Small intestine (tissue), 7 donors: ENCODE measurements at regions not wholly inside any gene's neighbourhood (a gene's known extent, or its start where the extent isn't known, plus 50 kb on each side); places are given as distances from the start of the nearest gene placed in this dataset.

ENCODE experiments used
- DNase-seq, 2 donors: peaks; one replicate each; pipeline versions ENCODE4 v3.0.0 to v3.0.0-alpha.2; 2013
- FAIRE-seq: peaks from 2 replicates; lab custom pipeline; 2012; peaks lifted over from hg19 to GRCh38; lab: Jason Lieb, UNC
- H3K27ac ChIP-seq, 3 donors: one replicate each; pipeline ENCODE4 v1.5.1; 2013; ENCODE audit warnings: low read length in 2 of 3, mild to moderate bottlenecking in 2 of 3, control low read depth in 1 of 3, inconsistent platforms in 1 of 3, low read depth in 1 of 3, moderate library complexity in 1 of 3
- H3K27me3 ChIP-seq, 3 donors: one replicate each; pipeline ENCODE4 v1.6.1; 2013; ENCODE audit warnings: low read length in 3 of 3, inconsistent platforms in 1 of 3; ENCODE audit not compliant: control insufficient read depth in 3 of 3, insufficient read depth in 3 of 3
- H3K36me3 ChIP-seq, 3 donors: one replicate each; pipeline ENCODE4 v1.6.1; 2013; ENCODE audit warnings: low read length in 3 of 3, inconsistent platforms in 1 of 3, low read depth in 1 of 3, mild to moderate bottlenecking in 1 of 3, moderate library complexity in 1 of 3; ENCODE audit not compliant: control insufficient read depth in 3 of 3, insufficient read depth in 2 of 3
- H3K4me1 ChIP-seq, 3 donors: one replicate each; pipeline ENCODE4 v1.6.1; 2013; ENCODE audit warnings: low read length in 2 of 3, inconsistent platforms in 1 of 3, low read depth in 1 of 3, mild to moderate bottlenecking in 1 of 3, moderate library complexity in 1 of 3; ENCODE audit not compliant: control insufficient read depth in 3 of 3, insufficient read depth in 2 of 3
- H3K4me3 ChIP-seq, 3 donors: one replicate each; pipeline ENCODE4 v1.5.1; 2013; ENCODE audit warnings: low read length in 3 of 3, control low read depth in 1 of 3, inconsistent platforms in 1 of 3, low read depth in 1 of 3, mild to moderate bottlenecking in 1 of 3, moderate library complexity in 1 of 3
- H3K9me3 ChIP-seq, 2 donors: one replicate each; pipeline ENCODE4 v1.6.1; 2013; ENCODE audit warnings: low read depth in 1 of 2, low read length in 1 of 2; ENCODE audit not compliant: control insufficient read depth in 2 of 2, insufficient read depth in 1 of 2
- WGBS, 3 donors: extraction: QIAGEN DNeasy Blood & Tissue Kit; methylation state at CpG; one replicate each; pipeline ENCODE4 v1.1.7; 2013; 5-methylcytosine and 5-hydroxymethylcytosine counted together
- donor health status: healthy with polysubstance abuse.
- donor health status: control.
- donor health status: control.
- donor health status: Bipolar disorder and iron deficiency.
- donor health status: healthy.

DNA sequence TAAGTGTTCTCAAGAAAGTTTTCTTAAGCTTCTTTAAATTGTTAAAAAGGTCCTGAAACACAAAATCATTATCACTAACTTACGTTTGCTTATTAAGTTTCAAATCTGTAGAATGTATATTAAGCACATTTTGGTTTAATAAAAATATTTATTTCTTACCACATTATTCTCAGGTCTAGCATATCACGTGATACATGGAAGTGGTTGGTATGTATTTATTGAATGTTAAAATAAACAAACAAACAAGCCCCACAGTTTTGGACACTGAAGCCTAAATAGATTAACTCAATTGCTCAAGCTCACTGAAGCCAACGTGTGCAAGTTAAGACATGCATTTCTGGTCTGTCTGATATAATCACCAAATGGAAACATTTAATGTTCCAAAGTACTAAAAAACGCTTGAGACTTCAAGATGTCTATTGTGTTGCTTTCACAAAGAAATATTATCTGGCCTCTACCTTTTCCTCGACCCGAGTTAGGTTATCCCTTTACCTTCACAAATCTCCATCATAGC, 1136.9 kb downstream of the TAF11L14 start:
- FAIRE-seq (peak; percentile 19), DNase-seq (no peak)
- Histone ChIP-seq H3K9me3 (no peaks in the 10 kb centered on the region), H3K27ac (no peak overlapping the region), H3K36me3 (no peaks in the 10 kb centered on the region), H3K27me3 (no peaks in the 10 kb centered on the region), H3K4me3 (no peak overlapping the region), H3K4me1 (no peaks in the 10 kb centered on the region)
- WGBS, 3 donors: 69 to 76% (median 72%) methylated on average over 6 of the region's 6 CpGs

DNA sequence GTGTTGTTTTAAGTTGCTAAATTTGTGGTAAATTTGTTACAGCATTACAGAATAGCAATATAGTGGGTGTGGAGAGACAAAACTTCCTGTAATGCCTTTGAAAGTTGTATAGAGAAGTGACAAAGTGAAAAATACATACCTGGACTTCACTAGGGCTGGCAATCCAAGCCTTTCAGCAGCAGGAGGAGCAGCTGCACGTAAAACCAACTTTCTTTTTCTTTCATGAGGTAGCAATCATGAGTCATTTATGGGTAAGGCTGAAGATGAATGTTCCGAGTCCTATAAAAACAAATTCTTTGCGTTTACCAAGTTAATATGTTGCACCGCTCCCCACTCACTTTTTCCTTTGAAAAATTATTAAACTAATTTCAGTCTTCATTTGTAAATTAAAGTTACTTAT, 1138.2 kb downstream of the TAF11L14 start:
- no peak for FAIRE-seq
- Histone ChIP-seq H3K27me3 (no peaks in the 10 kb centered on the region), H3K36me3 (no peaks in the 10 kb centered on the region), H3K4me3 (no peak overlapping the region), H3K9me3 (no peaks in the 10 kb centered on the region), H3K4me1 (no peaks in the 10 kb centered on the region), H3K27ac (no peak overlapping the region)
- 11 to 36% (median 24%) methylated on average over 4 of the region's 4 CpGs for WGBS, 3 donors
- peak in 1 of 2 donors; percentile 26 for DNase-seq

DNA sequence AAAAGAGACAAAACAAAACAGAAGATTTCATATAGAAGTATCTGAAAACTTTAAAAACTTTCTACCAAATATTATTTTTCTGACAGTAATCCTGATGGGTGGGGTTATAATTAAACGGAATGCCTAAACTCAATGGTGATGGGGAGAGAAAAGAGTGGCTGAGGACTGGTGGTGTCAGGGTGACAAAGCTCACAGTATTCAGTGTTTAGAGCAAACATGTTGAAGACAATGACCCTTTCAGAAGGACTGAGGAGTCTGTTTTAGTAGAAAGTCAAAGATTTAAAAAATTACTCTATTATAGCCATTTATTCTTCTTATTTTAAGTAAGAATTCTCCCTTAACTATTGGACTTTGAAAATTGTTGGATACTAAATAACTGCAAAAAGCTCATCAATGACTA, 1144.0 kb downstream of the TAF11L14 start:
- no peak overlapping the region for H3K4me3 ChIP-seq
- H3K36me3 ChIP-seq: no peaks in the 10 kb centered on the region
- H3K27ac ChIP-seq: no peak overlapping the region
- no peaks in the 10 kb centered on the region for H3K4me1 ChIP-seq
- WGBS, 3 donors: 66 to 73% (median 67%) methylated on average over 1 of the region's 1 CpG
- FAIRE-seq: no peak
- H3K27me3 ChIP-seq: no peaks in the 10 kb centered on the region
- no peak for DNase-seq
- H3K9me3 ChIP-seq: peaks cover 0 to 5% of the 10 kb centered on the region in 2 donors

DNA sequence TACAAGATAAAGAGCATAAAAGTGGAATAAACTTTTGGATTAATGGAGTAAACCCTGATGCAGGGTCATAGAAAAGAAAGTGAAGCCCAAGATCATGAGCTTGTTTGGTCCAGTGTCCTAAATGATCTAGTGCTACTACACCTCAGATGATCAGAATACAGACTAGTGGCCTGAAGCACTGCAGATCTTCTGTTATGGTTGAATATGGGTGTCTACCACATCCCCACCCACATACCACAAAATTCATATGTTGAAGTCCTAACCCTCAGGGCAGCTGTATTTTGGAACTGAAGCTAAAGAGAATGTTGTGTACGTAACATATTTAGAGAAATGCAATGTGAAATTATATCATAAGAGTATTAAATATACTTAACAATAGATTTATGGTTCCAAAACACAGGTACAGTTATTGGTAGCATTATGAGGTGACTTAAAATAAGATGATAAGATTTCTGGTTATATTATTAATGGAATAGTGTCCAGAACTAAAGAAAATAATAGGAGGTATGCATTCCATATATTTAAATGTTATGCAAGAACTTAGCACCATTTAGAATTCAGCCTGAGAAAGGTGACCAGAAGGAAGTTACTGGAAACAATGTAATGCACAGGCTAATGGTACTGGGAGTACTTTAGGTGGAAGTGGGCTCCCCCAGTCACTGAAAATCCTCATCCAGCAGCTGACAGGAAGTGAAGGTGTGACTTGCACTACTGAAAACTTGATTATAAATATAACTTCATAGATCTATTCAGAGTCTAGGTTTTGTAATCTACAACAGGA, 1155.1 kb downstream of the TAF11L14 start:
- no peaks in the 10 kb centered on the region for H3K36me3 ChIP-seq
- no peak overlapping the region for H3K4me3 ChIP-seq
- DNase-seq (no peak), FAIRE-seq (no peak)
- peaks cover 0 to 9% of the 10 kb centered on the region in 2 donors for H3K9me3 ChIP-seq
- H3K27me3 ChIP-seq: no peaks in the 10 kb centered on the region
- H3K27ac ChIP-seq: no peak overlapping the region
- no peaks in the 10 kb centered on the region for H3K4me1 ChIP-seq
- WGBS, 3 donors: 84 to 93% (median 87%) methylated on average over 1 of the region's 1 CpG

DNA sequence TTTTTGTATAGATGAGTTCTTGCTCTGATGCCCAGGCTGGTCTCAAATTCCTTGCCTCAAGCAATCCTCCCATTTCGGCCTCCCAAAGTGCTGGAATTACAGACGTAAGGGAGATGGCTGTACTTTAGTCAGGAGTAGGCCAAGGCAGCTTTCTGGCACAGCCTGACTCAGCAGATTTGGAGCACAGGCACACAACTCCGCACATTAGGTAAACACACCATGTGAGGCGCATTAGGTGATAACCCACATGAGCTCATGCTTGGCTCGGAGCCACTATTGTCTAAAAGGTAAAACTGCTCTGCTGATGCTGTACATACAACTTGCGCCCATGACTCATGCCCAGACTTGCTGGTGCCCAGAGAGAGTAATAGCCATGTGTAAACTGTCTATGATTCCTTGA, 1157.9 kb downstream of the TAF11L14 start:
- WGBS, 3 donors: 35 to 74% (median 54%) methylated on average over 6 of the region's 6 CpGs
- Histone ChIP-seq H3K27me3 (no peaks in the 10 kb centered on the region), H3K27ac (no peak overlapping the region), H3K4me3 (no peak overlapping the region), H3K4me1 (no peaks in the 10 kb centered on the region), H3K36me3 (no peaks in the 10 kb centered on the region), H3K9me3 (peaks cover 0 to 9% of the 10 kb centered on the region in 2 donors)
- DNase-seq (peak in 1 of 2 donors; percentile 67), FAIRE-seq (no peak)

DNA sequence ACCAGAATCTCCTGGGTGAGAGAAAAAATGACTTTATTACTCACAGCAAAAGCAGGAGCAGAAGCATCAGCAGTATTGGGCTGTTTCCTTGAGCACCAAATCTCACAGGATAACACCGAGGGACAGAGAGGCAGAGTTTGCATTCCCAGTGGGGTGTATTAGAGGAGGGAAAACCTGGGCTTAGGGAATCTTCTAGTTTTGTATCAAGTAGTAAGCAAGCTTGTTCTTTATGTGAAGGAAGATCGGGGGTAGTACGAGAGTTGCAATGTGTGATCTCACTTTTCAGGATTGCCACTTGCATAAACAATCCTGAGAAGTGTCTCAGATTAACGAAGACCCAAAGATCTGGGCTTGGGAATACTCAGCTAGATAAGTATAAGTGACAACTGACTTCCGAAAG, 1163.0 kb downstream of the TAF11L14 start:
- FAIRE-seq: no peak
- Histone ChIP-seq H3K27me3 (no peaks in the 10 kb centered on the region), H3K4me1 (no peaks in the 10 kb centered on the region), H3K36me3 (no peaks in the 10 kb centered on the region), H3K27ac (no peak overlapping the region), H3K9me3 (peaks cover 0 to 6% of the 10 kb centered on the region in 2 donors), H3K4me3 (no peak overlapping the region)
- 48 to 60% (median 52%) methylated on average over 5 of the region's 5 CpGs for WGBS, 3 donors
- no peak for DNase-seq

DNA sequence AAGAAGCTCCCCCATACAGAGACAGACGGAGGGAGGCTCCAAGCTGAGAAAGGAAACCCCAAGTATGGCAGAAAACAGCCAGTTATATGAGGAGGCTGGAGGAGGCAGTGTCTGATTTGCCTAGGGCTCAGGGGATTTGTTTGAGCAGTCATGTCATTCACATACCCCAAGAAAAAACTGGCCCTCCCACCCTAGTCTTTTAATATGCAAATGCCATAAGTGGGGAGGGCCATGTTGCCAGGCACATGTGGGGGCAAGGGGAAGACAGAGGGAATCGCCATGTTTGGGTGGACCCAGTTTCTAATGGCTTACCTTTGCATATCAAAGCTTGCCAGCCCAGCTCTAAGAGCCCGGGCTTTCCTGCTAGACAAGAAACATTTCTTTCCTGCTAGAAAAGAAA, 1163.8 kb downstream of the TAF11L14 start:
- Histone ChIP-seq H3K27me3 (no peaks in the 10 kb centered on the region), H3K27ac (no peak overlapping the region), H3K4me1 (no peaks in the 10 kb centered on the region), H3K36me3 (no peaks in the 10 kb centered on the region), H3K9me3 (no peaks in the 10 kb centered on the region), H3K4me3 (no peak overlapping the region)
- DNase-seq (no peak), FAIRE-seq (no peak)
- WGBS, 3 donors: 55 to 67% (median 66%) methylated on average over 3 of the region's 3 CpGs

DNA sequence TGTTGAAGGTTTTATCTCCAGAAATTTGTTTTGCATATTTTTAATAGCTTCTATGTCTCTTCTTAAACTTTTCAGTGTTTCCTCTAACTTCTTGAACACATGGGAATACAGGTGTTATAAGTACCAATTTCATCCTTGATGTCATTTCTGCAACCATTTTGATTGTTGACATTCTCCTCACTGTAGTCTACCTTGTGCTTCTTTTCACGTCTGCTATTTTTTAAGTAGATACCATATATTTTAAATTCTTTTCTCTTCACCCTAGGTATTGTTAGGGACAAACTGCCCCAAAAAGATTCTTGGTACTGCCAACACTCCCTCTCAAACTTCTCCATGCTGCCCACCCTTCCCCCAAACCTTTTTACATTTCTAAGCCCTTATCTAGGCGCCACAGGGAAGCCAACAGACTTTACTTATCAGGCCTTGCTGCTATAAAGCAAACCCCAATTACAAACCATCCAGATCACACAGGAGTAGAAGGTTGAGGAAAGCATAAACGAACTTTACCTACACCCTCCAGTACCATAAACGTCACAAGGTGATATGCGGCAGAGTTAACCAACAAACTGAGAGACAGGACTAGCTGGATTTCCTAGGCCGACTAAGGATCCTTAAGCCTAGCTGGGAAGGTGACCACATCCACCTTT, 1165.3 kb downstream of the TAF11L14 start:
- Histone ChIP-seq H3K9me3 (no peaks in the 10 kb centered on the region), H3K4me1 (no peaks in the 10 kb centered on the region), H3K36me3 (no peaks in the 10 kb centered on the region), H3K4me3 (no peak overlapping the region), H3K27me3 (no peaks in the 10 kb centered on the region), H3K27ac (no peak overlapping the region)
- FAIRE-seq (no peak), DNase-seq (no peak)
- WGBS, 3 donors: 52 to 64% (median 62%) methylated on average over 6 of the region's 6 CpGs
